NCI-H2029 treated with DMSO at 0.1 percent for 48 hours (cell line): ENCODE measurements at regions not wholly inside any gene's neighbourhood (a gene's known extent, or its start where the extent isn't known, plus 50 kb on each side); places are given as distances from the start of the nearest gene placed in this dataset.

Experiments used
- DNase-seq: peaks from one replicate; lab custom pipeline; 2025; lab: John Stamatoyannopoulos, UW

GRCh38 chr22:48138855-48139254 lies 1376.4 kb downstream of the TBC1D22A start:
- DNase-seq = no peak

DNA sequence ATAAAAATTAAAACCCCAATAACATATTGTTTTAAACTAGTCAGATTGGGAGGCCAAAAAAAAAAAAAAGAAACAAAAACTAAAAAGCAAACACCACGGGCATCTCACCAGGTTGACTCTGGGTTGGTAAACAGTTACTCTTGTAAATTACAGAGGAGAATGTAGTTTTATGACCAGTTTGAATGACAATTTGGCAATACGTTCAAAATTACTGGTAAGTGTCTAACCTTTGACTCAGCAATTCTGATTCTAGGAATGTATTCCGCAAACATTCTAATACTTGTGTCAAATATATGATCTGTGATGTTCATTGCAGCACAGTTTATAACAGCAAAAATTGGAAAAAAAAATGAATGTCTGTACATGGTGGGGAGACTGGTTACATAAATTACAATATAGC lies 1376.0 kb downstream of the TBC1D22A start:
- no peak for DNase-seq

- peak; percentile 6 for DNase-seq
These were observed 1375.2 kb downstream of the TBC1D22A start for GRCh38 chr22:48137640-48138039.

DNA sequence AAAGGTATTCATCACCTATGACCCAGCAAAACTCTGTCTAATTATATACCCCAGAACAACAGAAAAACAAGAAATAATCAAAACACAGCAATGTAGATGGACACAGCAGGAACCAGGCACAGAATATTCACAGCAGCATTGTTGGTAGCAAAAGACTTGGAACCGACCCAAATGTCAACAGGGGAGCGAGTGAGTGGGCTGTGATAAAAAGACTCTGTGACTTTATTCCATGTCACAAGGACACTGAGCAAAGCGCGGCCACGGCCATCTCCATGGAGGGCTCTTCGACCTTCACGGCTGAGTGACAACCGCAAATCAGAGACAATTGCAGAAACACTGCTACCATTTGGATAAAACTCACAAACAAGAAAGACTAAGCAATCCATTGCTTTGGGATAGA lies 1373.1 kb downstream of the TBC1D22A start:
- DNase-seq = peak; percentile 35

- no peak for DNase-seq
These were observed 1363.0 kb downstream of the TBC1D22A start for GRCh38 chr22:48125416-48125815.

DNA sequence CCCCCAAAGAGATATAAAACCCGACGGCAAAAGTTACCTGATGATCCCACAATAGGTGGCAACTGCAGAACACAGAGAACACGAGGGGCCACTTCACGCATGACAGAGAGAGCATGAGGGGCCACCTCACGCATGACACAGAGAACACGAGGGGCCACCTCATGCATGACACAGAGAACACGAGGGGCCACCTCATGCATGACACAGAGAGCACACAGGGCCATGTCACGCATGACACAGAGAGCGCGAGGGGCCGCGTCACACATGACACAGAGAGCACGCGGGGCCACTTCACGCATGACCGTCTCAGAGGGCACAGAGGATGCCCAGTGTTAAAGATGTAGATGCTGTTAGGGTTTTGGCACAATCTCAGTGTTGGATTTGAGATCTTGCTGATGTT lies 1359.5 kb downstream of the TBC1D22A start:
- DNase-seq = no peak

DNA sequence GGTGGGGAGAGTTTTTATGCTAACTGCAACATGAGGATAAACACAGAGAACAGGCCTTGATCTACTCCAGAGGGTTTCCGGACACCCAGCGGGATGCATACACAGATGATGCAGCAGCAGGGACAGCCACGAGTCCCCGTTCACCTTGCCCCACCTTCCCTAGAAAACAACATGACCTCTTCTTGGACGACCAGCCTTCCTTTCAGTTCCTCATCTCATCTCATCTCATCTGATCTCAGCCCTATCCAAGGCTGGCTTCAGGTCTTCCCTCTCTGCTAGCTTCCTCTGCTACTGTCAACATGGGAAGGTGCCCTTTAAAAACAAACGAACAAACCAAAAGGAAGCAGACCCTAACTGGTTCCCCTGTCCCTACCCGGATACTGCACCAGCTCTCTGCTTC lies 1356.2 kb downstream of the TBC1D22A start:
- no peak for DNase-seq

DNA sequence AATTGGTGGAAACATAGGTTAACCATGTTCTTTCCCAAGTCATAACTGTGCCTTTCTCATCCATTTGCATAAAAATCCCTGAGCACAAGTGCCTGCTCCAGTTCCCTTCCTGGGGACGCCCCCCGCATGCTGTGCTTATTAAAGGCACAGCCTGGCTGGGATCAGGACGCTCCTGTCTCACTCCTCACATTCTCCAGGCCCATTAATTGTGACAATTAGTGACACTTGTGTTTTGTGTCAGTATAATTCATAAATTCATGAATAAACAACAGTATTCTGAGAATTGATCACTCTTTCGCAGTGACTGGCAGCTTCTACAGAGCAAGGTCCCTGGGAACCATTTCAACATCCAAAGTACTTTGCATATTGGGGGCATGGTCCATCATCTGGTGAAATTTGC lies 1354.4 kb downstream of the TBC1D22A start:
- DNase-seq = no peak

GRCh38 chr22:48112687-48113521 lies 1350.5 kb downstream of the TBC1D22A start:
- no peak for DNase-seq

DNA sequence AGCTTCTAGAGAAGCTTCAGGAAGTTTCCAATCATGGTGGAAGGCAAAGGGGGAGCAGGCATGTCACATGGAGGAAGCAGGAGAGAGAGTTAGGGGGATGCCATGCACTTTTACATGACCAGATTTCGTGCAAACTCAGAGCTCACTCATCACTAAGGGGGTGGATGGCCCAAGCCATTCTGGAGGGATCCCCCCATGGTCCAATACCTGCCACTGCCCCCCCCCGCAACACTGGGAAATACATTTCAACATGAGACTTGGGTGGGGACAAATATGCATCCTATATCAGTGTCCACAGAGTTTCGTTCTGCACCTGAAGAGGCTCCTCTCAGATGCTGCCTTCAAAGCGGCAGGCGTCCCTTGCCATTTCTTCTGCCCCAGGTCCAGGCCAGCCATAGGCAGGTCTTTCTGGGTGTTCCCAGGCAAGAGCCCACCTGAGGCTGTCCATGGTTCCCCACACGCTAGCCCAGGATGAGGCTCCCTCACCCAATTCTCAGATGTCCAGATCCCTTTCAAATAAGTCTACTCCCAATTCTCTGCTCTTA lies 1344.3 kb downstream of the TBC1D22A start:
- DNase-seq = no peak

DNA sequence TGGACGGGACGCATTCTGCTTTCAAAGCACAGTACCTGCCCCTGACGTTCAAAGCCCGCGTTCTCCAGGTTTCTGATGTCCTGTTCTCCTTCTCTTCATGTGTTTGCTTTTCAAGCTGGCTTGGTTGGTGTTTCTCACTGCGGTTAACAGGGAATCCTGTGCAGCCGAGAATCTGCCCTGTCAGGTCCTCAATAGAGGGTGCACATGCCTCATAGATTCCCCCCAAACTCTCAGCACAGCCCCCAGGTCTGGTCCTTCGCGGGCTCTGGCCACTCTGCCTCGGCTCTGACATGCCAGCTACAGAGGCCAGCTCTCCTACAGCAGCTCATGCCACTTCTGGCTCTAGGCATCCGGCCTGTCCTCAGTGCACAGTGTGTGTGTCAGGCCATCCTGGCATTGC lies 1343.8 kb downstream of the TBC1D22A start:
- no peak for DNase-seq

GRCh38 chr22:48105259-48105658 lies 1342.8 kb downstream of the TBC1D22A start:
- no peak for DNase-seq

DNA sequence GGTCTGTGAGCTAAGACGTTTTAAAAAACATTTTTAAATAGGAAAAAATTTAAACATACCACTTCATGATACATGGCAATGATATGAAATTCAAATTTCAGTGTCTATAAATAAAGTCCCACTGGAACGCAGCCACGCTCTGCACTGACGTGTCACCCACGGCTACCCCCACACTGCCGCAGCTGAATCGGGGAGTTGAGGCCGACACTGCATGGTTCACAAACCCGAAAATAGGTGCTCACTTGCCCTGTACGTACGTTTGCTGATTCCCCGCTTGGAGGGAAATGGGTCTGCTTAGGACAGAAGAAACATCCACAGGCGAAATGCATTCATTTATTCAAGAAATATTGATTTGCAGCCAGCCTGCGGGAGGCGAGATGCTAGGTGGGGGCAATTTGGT lies 1342.3 kb downstream of the TBC1D22A start:
- DNase-seq = no peak

DNA sequence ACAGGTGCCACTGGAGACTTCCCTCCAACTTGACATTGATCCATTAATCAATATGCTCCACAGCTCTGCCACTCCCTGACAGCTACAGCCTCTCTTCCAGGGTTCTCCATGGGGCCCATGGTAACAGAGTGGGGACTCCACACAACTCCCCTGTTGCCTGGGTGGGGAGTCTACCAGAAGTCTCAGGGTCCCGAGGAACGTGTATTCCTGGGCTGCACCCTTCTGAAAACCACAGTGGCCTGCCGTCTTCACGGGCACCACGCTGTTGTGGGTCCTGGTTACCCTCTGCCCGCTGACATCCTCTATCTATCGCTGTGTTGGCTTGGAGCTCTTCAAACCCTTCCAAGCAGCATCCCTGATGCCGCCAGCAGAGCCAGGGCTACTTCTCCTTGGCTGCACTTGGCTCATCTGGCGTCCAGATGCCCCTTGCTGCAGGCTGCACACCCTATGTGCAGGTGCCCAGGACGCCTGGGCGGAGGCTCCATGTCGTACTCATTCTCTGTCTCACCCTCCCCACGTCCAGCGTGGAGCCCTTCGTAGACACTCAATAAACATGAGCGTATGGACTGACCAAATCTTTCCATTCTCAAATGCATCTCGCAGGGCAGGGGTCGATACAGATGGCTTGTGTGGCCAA lies 1341.8 kb downstream of the TBC1D22A start:
- no peak for DNase-seq

- DNase-seq = no peak
These were observed 1340.9 kb downstream of the TBC1D22A start for GRCh38 chr22:48103126-48103875.

- DNase-seq = no peak
These were observed 1340.1 kb downstream of the TBC1D22A start for GRCh38 chr22:48102581-48102980.

GRCh38 chr22:48101704-48102103 lies 1339.3 kb downstream of the TBC1D22A start:
- no peak for DNase-seq

DNA sequence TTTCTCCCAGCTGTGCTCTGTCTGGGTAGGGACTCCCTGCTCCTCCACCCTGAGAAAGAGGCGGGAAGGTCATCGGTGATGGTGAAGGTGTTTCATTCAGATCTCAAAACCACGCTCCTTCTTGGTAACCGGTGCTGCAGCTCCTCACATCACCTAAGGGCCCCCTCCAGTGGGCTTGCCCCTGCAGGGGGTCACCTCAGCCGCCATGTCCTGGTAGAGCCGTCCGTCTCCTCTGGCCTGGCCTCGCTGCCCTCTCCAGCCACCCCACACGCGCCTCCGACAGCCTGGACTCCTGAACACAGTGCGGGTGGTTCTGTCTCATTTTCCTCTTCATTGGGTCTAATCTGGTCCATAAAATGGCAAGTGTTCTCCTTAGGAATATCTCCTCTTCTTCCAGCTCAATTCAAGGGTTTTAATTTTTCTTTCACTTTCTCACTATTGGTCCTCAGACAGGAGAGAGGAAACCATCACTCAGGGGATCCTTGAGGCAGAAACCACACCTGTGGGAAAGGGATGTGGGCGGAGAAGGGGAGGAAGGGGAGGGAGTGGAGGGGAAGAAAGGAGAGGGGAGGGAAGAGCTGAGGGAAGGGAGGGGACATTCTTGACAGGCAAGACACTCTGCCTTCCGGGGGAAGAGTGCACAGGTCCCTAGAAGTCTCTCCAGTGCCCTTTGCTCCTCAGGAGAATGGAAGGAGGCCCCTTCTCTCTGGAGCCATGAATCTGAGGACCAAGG lies 1338.4 kb downstream of the TBC1D22A start:
- no peak for DNase-seq

GRCh38 chr22:48099671-48100070 lies 1337.2 kb downstream of the TBC1D22A start:
- no peak for DNase-seq

DNA sequence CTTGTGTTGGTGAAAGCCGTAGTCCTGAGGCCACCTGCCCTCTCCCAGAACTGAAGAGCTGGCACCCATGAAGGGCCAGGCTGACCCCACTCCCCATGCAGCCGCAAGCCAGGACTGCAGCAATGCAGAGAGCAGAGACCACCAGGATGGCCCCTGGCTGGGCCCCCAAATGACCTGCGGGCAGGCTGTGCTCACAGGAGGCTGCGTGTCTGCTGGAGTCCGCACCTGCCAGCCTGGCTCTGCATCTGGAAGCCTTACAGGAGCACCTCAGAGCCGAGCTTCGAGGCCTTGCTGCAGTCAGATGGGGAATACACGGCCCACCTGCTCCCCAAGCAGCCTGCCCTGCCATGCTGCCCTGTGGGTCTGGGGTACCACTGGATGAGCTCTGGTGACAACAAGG lies 1336.8 kb downstream of the TBC1D22A start:
- DNase-seq = no peak

GRCh38 chr22:48098921-48099245 lies 1336.4 kb downstream of the TBC1D22A start:
- DNase-seq = no peak
